Embryonic facial prominence (tissue), 1 donor: ENCODE measurements at regions not wholly inside any gene's neighbourhood (a gene's known extent, or its start where the extent isn't known, plus 50 kb on each side); places are given as distances from the start of the nearest gene placed in this dataset.
A peak's percentile ranks its signal among the peaks of the same experiment; 100 is the strongest.

ENCODE experiments used
- DNase-seq: peaks from one replicate; pipeline ENCODE4 v3.0.0-alpha.2; 2016; ENCODE audit errors: extremely low spot score

DNA sequence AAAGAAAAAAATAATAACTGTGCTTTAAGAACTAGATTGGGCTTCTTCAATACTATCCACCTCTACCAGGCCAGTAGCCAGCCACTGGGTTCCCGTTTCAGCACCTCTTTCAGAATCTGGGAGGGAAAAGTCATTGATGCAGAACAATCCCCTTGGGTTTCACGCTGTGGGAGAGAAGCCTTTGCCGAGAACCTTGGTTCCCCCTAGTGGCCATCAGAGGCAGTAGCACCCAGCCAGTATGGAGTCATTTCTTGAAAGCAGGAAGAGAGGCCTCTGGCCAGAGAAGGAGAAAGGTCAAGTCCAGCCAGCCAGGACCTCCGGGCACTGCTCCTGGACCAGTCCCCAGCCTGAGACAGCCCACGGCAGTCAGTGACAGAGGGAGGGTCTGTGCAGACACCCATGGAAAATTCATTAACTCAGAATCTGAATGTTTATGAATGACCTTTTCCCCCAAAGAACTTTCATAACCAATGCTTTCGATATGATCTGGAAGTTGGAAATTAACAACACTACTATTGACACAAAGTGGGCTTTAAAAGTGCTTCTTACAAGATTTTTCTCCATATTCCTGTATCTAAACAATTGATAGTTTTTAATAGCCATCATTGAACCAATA, 51.2 kb upstream of the CDH5 start:
- peak; percentile 27 for DNase-seq

DNA sequence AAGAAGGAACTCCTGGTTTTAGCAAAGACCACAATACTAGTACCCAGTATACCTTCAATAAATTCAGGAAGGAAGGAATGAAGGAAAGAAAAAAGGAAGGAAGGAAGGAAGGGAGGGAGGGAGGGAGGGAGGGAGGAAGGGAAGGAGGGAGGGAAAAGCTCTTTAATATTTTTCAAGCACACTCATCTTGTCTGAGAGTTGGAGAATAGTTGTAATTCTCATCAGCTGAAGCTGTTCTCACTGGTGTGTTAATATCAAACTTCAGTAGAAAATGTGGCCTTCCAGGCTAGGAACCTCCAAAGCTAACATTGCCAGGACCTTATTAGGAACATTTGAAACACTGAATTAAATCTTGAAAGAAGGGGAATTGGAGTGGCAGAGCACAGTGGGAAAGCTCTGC, 55.2 kb upstream of the CDH5 start:
- no peak for DNase-seq

DNA sequence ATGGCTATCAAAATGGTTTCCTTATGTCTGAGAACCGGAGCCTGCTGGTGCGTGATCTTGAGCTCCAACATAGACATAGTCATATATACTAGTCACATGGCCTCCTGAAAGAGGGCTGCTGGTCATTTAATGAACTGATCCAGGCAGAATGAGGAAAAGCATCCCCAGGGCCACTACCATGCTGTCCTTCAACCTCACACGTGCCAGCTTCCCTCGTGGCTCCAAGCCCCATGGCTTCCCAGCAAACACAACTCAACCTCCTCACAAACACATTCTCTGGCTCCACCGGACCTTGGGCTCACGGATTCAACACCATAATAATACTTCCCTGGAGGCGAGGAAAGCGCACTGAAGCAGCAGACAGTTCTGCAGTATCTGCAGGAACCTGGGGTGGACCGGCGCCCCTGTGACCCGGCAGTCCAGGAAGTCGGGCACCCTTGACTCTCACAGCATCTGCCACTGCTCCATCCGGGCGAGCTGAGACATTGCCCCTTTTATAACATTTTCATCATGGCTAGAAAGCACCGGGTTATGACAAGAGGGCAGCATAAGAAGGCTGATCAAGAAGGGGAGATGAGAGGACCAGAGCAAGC, 57.2 kb upstream of the CDH5 start:
- DNase-seq = no peak

DNA sequence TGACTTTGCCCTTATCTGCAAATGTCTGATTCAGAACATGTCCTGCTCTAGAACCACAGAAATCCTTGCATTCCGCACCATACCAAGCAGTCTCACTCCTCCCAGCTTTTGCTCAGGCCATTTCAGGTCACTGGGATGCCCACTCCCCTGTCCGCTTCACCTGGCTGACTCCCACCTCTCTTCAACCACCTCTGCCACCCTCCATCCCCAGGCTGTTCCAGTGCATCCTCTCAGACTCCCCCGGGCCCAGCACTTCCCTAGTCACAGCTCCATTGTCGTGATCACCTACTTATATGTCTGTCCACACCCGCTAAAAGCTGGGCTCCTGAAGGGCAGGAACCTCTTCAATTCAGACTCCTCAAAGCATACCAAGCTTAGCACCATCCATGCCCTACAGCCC, 58.4 kb upstream of the CDH5 start:
- no peak for DNase-seq

DNA sequence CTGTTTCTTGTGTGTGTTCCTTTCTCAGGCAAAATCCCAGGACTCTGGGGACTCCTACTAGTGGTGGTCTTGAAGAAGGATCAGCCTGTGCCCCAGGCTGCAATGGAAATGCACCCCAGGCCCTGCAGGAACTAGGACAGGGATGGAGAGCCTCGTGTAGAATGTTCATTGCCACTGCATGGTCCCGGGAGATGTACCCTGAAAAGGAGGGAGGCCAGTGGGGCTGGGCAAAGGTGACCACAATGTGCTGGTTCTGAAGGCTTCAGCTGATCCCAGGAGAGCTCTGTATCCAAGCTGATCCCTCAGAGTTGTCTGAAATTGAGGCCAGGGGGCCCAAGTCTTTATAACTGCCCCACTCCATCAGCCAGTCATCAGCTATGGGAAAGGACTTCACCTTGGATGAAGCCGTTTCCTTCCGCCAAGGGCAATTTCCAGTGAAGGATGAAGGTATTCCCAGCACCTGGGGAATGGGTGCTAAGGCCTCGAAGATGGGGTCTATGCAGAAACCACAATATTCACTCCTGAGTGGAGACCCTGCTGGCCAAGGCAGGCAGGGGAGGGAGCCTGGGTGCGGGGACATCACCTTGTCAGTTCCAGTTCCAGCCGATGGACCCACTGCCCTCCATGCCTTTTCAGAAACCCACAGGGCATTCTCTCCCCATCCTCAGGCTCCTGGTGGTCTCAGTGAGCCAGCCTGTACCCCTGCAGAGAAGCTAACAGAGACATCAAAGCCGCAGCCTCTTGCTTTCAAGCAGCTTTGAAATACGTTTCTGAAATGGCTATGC, 59.9 kb upstream of the CDH5 start:
- no peak for DNase-seq

DNA sequence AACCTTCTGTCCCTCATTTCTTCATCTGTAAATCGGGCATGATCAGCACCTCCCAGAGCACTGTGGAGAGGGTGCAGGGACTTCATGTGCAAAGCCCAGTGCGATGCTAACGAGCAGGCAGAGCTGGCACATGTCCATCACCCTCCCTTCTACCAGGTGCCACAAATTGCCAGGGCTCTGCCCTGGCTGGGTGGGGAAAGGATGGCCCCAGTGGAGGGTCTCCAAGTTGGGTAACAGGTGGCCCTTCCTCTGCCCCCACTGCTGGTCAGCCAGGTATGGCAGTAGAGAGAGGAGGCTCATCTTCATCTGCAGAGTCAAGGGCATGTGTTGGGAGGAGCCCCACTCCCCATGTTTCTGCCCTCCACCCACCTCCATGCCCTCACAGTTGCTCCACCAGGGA, 61.5 kb upstream of the CDH5 start:
- no peak for DNase-seq

DNA sequence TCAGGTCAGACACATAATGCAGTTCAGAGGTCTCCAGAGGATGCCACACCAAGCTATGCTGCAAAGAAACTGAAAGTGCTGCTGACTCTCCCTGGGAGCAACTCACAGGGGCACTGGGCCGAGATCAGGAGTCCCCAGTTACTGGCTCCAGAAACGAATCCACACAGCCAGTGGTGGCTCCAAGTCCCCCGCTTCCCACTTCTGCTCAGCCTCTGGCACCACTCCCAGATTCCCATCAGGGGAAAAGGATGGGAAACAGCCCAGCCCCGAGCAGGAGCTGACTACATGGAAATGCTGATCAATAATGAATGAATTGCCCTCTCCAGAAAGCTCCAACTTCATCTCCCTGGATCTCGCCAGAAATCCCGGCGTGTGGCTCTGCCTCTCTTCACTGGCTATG, 62.3 kb upstream of the CDH5 start:
- no peak for DNase-seq

DNA sequence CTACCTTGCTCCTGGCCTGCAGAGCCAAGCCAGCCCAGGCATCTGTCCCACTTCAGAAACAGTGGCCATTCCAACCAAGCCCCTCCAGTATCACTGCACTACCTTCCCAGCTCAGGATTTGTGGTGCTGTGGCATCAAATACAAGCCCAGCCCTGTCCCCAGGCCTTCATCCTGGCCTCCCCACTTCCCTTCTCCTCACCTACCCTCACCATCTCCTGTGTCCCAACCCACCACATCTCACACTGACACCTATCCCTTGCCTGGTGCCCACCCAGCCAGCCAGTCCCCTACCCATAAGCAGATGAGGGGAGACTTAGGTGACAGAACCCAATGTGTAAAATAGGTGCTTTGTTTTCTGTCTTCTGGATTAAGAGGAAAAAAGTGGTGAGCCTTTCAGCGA, 66.0 kb upstream of the CDH5 start:
- DNase-seq = no peak

DNA sequence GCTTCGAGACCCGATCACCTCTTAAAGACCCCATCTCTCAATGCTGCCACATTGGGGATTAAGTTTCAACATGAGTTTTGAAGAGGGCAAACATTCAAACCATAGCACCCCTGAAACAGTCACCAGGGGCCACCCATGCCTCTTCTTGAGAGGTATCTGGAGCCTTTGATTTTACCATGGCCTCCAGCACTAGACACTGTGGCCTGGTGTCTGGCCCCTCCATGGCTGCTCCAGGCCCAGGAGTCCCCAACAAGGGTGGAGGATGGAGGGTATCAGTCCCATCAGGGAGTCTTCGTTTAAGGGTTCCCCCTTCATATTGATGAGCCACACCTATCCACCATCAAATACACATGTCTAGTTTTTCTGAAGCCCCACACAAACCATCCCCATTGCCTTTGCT, 66.5 kb upstream of the CDH5 start:
- no peak for DNase-seq

DNA sequence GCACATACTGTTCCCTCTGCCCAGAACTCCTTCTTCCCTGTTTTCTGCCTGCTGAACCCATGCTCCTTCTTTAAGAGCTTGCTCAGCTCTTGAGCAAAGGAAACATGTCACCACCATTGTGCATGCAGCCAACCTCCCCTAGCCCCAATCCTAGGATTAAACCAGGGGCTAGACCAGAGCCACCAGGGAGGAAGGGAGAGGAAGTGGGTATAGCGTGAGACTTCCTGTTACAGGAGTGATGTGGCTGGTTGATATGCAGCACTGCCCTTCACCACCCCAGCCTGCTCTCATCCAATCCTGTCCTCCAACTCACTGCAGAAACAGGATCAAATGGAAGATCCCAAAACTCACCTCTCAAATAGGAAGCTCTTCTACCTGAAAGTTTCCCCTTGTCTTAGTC, 67.1 kb upstream of the CDH5 start:
- no peak for DNase-seq

DNA sequence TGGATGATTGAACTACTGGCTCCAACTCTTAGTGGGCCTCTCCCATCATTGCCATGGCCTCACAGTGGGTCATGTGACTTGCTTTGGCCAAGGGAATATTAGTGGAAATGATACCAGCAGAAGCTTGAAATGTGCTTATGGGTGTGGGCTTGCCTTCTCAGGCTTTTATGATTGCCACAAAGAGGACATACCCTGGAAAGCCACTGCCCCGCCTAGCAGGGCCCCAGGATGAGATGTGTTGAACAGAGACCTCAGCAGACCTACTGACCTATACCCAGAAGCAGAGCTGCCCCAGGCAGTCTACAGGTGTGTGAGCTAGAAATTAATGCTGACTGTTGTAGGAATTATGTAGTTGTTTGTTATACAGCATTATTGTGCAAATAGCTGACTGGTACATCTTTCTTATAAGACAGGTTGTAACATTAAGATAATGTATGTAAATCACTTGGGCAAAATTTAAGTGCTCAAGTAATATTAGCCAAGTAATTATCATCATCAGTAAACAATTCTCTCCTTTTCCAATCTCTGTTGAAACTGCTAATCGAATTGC, 67.8 kb upstream of the CDH5 start:
- no peak for DNase-seq

DNA sequence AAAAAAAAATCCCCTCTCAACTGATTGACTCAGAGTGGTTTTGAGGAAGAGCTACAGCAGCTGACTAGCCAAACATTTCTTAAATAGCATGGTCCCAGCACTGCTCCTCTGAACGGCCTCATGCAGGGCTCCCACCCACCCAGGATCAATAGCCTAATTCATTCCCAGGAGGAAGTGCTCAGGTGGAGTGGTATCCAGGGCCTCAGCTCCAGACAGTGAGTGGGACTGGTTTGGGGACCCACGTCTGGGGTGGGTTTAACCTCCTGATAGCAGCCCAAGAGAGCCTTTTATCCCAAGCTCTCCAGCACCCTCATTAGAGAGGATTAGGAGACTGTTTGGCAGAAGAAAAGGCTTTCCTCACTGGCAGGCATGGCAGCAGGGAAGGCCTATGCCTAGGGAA, 68.5 kb upstream of the CDH5 start:
- no peak for DNase-seq

DNA sequence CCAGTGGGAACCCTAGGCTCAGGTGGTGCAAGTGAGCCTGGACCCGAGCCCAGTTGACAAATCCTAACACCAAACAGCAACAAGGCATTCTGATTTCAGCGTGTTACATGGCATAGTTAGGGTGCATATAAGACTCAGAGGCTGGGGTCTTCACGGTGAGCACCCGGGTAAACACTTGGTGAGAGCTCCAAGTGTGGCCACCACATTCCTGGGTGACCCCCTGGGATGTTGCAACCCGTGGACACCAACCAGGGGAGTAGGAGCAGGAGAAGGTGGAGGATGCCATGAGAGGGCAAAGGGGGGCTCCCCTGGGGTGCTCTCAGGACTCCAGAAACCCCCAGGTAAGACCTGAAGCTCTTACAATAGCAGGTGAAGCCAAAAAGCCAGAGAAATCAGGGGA, 69.9 kb upstream of the CDH5 start:
- DNase-seq = no peak

DNA sequence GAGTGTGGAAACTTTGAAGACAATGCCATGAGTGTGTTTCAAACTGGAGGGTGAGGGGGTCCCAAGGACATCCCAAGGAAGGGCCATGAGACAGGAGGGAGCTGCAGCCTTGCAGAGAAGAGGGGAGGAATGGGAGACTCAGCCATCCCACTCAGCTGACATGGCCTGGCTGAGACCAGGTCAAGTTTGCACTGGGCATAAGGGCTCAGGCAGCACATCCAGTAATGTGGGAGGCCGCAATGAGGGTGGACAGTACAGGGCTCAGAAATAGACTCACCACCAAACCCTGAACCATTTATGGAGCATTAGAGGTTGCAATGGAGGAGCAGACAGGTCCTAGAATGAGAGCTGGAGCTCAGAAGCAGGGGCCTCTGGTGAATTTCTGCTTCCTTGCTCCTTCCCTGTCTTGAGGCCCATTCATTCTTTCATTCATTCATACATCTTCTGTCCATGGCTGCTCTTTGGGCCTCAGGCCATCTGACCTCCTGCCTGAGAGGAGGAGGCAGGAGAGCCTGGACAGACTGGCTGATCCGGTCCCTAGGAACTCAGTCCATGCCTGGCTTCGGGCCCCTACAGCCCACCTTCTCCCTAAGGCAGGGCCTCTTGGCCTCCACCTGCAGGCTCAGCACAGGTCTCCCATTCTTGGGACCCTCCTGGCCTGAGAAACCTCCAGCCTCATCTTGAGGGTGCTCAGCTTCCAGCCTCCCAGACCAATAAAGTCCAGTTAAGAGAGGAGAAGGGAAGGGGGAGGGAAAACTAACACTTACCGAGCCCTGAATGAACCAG, 70.5 kb upstream of the CDH5 start:
- no peak for DNase-seq

DNA sequence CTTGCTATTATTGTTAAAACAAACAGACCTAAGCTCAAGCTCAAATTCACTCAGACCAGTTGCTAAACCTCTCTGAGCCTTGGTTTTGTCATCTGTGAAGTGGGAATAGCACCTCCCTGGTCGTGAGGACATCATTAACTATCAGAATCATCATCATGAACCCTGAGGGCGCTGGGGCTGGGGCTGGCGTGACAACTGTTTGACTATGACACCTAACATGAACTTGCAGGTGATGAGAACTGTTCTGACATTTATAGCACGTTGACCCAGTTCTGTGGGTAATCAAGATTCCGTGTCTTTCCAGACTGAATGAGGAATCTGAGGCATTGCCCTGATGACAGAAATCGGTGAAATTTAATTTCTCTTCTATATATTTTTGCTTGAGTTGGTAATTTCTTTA, 71.3 kb upstream of the CDH5 start:
- no peak for DNase-seq

DNA sequence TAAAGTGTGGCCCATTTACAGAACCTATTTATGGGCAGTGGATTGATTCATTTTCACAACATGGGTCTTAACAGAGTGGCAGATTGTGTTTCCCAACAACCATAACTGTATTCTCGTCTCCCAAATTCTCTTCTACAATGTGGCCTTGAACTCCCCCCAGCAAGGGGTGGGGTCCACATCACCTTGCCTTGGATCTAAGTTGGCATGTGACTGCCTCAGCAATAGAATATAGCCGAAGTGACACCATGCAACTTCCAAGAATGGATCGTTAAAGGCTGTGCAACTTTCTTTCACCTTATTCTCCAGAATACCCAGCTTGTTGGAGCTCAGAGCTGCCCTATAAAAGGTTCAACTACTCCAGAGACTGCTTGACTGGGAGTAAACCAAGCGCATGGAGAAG, 72.0 kb upstream of the CDH5 start:
- no peak for DNase-seq

DNA sequence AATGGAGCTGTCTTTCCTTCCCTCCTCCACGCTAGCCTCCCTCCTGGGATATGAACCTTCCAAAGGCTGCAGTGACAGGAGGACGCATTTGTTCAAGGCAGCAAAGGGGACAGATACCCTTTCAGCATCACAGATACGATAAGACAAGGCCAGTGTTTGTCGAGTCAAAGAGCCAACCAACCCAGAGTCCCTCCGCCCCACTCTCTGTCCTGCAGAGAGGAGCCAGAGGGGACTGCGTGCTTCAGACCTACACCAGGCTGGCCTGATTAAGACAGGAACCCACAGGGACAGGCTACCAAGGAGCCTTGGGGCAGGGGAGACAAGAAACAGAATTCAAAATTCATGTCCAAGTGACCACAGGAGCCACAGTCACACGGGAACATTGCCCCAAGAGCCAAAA, 72.6 kb upstream of the CDH5 start:
- no peak for DNase-seq

DNA sequence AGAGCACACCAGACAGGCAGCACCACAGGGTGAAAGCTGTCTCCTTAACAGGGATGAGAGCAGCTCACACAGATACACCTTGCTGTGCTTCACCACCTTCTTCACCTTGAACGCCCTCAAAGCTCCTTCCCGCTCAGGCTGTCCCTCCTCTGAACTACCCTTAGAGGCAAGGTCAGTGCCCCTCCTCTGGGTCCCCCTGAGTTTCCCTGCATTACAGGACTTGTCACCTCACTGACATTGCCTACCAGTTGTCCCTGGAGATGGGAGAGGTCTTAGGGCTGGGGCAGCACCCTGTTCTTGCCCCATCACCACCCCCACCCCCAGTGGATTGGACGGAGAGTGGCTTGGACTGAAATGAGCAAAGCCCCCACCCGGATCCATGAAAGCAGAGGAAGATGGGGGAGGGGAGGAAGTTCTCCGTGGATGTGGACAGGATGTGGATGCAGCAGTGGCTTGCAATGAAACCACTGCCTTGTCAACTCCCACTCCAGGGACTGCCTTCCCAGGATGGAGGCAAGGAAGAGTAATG, 73.2 kb upstream of the CDH5 start:
- no peak for DNase-seq

DNA sequence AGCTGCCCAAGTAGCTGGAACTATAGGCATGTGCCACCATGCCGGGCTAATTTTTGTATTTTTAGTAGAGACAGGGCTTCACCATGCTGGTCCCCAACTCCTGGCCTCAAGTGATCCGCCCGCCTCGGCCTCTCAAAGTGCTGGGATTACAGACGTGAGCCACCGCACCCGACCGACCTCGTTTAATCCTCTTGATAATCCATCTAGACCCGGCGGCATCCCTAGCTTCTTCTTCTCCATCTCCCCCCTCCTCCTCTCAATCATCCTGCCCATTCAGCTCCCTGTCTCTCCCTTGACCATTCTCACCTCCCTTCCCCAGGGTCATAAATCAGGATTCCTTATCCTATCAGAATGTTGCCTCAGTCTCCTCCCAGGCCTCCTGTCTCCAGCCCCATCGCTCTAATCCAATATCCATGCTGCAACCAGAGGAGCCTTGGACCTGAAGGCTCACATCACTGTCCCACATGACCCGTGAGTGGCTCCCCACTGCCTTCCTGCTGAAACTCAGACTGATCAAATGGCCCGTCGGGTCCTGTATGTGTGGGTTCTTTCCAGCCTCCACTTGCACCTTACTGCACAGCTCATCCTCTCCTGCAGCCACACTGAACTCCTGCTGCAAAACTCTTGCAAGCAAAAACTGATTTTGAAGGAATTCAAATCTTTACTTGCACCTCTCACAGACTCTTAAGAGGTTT, 74.1 kb upstream of the CDH5 start:
- no peak for DNase-seq

DNA sequence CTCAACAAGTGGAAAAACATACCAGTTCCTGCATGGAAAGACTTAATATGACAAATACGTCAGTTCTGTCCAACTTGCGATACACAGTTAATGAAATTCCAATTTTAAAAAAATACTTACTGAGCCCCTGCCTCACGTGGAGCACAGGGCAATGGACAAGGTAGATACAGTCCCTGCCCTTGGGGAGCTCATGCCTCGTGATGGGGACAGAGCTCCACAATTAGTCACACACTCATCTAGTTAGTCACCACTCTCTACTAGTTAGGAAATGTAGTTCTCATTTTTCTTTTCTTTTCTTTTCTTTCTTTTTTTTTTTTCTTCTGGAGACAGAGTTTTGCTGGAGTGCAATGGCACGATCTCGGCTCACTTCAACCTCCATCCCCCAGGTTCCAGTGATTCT, 74.7 kb upstream of the CDH5 start:
- no peak for DNase-seq

DNA sequence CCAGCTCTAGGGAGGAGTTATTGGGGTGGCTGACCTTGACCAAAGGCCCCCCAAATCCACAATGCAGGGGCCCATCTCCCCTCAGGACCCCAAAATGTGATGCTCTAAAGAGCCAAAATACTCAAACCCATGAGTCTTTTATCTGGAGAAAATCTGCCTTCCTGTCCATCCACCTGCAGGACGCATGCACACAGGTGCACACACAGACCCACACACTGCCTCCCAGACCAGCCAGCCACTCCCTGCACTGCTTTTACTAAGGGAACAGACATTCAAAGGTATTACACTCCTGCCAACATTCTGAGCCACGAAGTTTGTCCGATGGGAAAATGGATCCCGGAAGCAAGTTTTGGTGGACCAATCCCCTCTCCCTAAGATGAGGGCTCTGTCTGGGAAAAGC, 76.1 kb upstream of the CDH5 start:
- DNase-seq = no peak

DNA sequence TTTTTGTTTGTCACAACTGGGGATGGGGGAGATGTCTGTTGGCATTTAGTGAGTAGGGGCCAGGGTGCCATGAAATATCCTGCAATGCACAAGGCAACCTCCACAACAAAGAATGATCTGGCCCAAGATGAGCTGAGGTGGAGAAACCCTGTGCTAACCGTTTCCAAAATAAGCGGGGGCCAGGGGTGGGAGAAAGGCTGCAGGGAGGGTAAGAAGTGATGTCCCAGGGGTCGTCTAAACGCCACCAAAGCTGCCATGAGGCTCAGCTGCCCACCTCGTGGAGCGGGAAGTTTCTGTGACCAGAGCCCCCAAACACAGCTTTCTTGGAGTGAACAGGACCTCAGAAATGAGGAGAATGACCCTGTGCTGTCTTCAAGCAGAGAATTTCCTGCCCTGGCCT, 76.5 kb upstream of the CDH5 start:
- DNase-seq = no peak
